ENCODE measurements at regions not wholly inside any gene's neighbourhood (a gene's known extent, or its start where the extent isn't known, plus 50 kb on each side); places are given as distances from the start of the nearest gene placed in this dataset.

DNA sequence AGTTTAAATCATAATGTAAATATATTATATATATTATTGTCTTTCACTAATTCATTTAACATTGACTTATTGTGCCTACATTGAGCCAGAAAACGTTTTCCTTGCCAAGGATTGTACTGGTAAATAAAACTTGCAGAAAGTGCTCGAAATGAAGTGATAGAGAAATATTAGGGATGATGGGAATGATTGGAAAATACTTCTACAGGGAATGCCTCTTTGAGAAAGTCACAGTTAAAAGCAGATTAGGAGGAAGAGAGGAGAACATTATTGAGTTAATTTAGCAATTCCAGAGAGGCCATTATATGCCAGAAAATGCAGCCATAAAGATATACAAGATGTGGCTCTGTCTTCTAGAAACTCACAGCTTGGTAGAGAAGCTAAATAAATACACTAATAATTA lies 560.0 kb upstream of the KCNMB2 start:
- TF ChIP-seq, protein P1, sequence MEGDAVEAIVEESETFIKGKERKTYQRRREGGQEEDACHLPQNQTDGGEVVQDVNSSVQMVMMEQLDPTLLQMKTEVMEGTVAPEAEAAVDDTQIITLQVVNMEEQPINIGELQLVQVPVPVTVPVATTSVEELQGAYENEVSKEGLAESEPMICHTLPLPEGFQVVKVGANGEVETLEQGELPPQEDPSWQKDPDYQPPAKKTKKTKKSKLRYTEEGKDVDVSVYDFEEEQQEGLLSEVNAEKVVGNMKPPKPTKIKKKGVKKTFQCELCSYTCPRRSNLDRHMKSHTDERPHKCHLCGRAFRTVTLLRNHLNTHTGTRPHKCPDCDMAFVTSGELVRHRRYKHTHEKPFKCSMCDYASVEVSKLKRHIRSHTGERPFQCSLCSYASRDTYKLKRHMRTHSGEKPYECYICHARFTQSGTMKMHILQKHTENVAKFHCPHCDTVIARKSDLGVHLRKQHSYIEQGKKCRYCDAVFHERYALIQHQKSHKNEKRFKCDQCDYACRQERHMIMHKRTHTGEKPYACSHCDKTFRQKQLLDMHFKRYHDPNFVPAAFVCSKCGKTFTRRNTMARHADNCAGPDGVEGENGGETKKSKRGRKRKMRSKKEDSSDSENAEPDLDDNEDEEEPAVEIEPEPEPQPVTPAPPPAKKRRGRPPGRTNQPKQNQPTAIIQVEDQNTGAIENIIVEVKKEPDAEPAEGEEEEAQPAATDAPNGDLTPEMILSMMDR (IDR thresholded peaks at IDR 0.05; ENCODE audit: extremely low read depth in 1 of 2, insufficient read depth in 1 of 2, low read depth in 1 of 2, low read length in 2 of 2) = no peak
- no peak for TF ChIP-seq POLR2A (IDR thresholded peaks at IDR 0.05; ENCODE audit: low read depth, low read length)
- no peak for TF ChIP-seq EZH2 (IDR thresholded peaks at IDR 0.05; ENCODE audit: borderline replicate concordance, low read depth, low read length, severe bottlenecking)
- TF ChIP-seq POLR2AphosphoS5 (IDR thresholded peaks at IDR 0.05; ENCODE audit: insufficient read depth, low read depth, low read length) = no peak
- TF ChIP-seq GATA2 (IDR thresholded peaks at IDR 0.05; ENCODE audit: insufficient read depth, insufficient read length, low read depth, low read length) = no peak
- TF ChIP-seq, protein P2, sequence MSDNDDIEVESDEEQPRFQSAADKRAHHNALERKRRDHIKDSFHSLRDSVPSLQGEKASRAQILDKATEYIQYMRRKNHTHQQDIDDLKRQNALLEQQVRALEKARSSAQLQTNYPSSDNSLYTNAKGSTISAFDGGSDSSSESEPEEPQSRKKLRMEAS (IDR thresholded peaks at IDR 0.05; ENCODE audit: insufficient read depth, insufficient read length) = no peak
